Hematopoietic multipotent progenitor cell treated with erythropoietin and hydrocortisone succinate and interleukin-3 and kit ligand, for 15 days (in vitro differentiated cells): ENCODE measurements at regions not wholly inside any gene's neighbourhood (a gene's known extent, or its start where the extent isn't known, plus 50 kb on each side); places are given as distances from the start of the nearest gene placed in this dataset.
"Not testable (repeated sequence)": the region's sequence is repeated elsewhere in the genome, so short reads cannot be mapped to it uniquely, and the experiment has no call there.

Source experiments
- DNase-seq: peaks from one replicate; pipeline ENCODE4 v3.0.0-alpha.2; 2015; ENCODE audit warnings: low spot score

DNA sequence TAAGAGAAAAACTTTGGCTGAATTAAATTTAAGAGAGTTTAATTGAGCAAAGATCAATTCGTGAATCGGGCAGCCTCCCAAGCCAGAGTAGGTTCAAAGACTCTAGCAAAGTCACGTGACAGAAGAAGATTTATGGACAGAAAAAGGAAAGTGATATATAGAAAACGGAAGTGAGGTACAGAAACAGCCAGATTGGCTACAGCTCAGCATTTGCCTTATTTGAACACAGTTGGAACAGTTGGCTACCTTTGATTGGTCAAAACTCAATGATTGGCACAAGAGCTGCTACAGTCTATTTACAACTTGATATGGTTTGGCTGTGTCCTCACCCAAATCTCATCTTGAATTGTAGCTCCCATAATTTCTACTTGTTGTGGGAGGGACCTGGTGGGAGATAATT, 102.6 kb downstream of the PLG start:
- no peak for DNase-seq

DNA sequence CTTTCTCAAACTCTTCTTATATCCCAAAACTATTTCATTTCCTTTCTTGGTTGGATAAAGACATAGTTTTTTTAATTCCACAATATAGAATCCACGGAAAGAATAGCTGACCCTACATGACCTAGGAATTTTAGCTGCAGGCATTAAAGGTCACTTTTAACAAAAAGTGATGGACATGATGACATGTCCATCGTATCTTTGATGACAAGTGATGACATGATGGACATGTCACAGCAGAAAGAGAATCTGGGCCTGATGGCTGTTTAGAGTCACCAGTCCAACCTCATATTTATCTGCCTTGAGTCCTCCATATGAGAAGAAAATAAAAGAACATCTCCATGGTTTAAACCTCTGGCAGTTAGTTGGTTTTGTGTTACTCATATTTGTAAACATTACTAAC, 106.2 kb downstream of the PLG start:
- DNase-seq = no peak

DNA sequence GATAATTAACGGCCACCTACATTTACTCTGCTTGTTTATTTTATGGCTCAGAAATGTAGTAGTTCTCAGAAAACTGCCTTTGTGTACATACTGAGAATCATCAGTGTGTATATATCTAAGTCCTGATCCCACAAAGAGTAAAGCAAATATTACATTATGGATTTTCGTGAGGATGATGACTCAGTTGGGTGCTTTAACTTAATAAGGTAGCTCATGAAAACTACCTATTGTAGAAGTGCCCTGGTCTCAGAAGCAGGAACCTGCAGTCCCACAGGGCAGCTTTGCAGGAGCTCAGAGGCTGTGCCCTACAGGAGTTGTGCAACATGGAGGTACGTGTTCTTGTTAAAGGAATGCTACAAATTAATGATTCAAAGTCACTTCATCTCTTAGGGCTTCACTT, 108.2 kb downstream of the PLG start:
- DNase-seq = no peak

DNA sequence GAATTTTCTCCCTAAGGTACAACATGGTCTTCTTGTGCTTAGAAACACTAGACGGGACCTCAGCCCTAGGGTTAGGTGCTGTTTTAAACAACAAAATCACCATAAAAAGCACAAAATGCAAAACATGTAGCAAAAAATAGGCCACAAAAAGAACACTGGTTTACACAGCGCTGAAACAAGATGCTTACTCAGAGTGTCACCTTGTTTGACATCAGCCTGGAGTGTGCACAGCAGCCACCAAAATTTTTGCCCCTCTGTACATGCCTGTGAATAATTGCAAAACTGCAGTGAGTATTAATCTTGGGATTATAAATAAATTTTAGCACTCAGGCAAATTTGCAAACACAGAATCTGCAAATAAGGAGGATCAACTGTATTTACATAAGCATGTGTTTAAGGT, 110.1 kb downstream of the PLG start:
- no peak for DNase-seq

DNA sequence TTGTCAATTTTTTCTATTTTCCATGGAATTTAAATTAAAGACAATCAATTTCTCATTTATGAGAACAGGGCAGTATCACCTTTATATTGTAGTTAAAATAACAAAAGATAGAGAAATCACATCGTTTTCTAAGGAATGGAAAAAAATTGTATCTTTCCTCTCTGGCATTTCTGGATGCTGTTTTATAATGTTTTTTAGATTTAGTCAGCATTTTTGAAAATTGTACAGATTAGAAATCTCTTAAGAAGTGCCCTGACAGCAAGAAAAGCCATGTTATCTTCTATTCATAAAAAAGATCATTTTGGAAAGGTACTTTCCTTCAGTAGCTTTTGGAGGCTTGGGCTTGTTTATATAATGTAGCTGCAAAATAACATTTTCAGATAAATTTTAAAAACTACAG, 116.9 kb downstream of the PLG start:
- DNase-seq = no peak

DNA sequence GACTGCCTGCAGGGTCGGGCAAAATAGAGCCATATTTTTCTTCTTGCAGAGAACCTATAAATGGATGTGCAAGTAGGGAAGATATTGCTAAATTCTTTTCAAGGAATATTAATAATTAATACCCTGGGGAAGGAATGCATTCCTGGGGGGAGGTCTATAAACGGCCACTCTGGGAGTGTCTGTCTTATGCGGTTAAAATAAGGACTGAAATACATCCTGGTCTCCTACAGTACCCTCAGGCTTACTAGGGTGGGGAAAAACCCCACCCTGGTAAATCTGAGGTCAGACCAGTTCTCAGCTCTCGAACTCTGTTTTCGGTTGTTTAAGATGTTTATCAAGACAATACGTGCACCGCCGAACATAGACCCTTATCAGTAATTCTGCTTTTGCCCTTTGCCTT, 118.6 kb downstream of the PLG start:
- not testable (repeated sequence) for DNase-seq

DNA sequence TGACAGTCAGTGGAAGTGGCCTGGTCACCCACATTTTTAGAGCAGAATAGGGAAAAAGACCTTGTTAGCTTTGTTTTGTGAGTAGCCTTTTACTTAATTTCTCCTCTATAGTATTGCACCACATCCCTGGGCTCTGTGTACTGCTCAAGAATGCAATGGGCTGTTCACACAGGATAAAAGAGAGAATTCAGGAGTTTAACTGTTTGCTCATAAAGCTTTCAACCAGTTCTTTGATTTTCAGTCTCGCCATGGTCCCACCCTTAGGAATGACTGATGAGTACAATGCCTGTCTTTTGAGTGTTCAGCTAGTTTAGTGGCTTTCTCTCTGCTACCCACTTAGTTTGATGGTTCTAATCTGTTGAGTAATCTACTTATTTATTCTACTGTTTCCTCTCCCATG, 129.7 kb downstream of the PLG start:
- no peak for DNase-seq

DNA sequence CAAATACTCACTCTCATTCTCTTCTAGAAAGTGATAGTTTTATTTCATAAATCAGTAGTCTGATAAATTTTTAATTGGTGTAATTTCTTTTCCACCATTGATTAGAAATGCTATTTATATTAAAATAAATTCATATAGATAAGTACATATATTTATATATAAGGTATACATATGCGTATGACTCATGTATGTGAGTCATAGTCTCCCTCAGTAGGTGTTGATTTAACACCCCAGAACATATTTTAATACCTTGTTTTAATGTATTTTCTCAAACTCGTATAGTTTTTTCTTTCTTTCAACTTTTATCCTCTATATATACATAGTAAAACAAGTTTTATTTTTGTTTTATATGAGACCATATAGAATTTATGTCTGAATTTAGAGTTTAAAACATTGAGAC, 130.4 kb downstream of the PLG start:
- DNase-seq = no peak

DNA sequence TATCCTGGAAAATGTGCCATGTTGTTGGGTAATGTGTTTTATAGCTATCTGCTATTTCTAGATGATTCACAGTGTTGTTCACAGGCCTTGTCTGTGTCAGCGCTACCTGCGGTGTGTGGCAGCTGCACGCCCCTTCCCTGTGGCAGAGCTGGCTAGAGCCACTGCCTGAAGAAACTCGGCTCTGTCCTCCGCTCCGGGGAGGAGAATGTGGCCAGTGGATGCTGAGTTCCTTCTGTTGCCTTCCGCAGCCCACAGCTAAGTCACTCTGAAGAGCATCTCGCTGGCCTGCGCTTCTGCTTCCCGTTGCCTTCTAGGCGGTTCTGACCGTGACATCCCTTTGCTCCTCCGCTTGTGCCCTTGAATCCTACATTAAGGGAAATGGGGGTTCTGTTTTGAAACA, 135.1 kb downstream of the PLG start:
- no peak for DNase-seq

DNA sequence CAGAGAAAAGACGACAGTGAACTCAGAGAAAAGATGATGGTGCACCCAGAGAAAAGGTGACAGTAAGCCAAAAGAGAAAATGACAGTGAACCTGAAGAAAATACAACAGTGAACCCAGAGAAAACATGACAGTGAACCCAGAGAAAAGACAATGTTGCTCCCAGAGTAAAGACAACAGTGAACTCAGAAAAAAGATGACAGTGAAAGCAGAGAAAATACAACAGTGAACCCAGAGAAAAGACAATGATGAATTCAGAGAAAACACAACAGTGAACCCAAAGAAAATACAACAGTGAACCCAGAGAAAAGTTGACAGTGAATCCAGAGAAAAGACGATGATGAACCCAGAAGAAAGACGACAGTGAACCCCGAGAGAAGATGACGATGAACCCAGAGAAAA, 140.5 kb upstream of the MAP3K4 start:
- DNase-seq = no peak

DNA sequence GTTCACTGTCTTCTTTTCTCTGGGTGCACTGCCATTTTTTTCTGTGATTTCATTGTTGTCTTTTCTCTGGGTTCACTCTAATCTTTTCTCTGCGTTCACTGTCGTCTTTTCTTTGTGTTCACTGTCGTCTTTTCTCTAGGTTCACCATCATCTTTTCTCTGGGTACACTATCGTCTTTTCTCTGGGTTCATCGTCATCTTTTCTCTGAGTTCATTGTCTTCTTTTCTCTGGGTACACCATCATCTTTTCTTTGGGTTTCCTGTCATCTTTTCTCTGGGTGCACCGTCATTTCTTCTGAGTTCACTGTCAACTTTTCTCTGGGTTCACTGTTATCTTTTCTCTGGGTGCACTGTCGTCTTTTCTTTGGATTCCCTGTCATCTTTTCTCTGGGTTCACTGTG, 137.6 kb upstream of the MAP3K4 start:
- no peak for DNase-seq

DNA sequence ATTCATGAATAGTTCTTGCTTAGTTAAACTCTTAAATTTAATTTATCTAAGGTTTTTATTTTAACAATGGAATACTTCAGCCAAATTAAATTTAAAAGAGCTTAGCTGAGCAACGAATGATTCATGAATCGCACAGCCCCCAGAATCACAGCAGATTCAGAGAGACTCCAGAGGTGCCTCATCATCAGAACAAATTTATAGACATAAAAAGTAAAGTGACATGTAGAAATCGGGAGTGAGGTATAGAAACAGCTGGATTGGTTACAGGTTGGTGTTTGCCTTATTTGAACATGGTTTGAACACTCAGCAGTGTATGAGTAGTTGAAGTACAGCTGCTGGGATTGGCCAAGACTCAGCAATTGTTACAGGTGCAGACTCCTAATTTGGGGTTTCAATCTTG, 132.7 kb upstream of the MAP3K4 start:
- DNase-seq = no peak

DNA sequence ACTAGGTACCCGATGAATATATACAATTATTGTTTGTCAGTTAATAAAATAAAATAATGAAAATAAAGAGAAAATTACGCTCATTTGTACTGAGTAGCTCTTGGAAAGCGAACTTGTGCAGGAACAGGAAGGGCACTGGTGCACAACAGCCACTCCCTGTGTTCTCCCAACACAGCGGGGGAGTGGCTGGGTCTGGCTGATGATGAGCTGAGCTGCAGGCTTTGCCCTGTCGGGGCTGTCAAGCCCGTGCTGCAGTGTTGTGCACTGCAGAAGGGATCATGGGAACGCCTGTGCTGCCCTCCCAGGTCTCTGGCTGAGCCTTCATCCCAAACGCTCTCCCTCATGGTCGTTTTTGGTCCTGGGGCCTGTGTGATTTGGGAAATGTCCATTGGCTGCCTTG, 131.7 kb upstream of the MAP3K4 start:
- no peak for DNase-seq

DNA sequence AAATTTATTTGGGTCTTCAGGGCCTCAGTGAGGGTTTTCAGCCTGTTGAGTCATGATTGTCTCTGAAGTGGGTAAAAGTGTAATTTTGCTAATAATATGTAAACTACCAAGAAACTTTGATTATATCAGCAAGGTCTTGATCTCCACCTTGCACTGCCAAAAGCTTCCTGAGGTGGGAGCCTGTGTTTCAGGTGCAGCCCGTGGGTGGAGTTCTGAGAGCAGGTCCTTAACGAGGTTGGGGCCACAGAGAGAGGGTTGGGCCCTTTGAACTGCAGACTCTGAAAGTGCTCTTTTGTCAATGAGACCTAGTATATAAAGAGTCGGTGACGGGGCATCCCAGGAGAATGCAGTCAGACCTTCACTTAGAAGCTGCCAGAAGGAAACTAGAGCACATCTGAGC, 129.7 kb upstream of the MAP3K4 start:
- DNase-seq = no peak

DNA sequence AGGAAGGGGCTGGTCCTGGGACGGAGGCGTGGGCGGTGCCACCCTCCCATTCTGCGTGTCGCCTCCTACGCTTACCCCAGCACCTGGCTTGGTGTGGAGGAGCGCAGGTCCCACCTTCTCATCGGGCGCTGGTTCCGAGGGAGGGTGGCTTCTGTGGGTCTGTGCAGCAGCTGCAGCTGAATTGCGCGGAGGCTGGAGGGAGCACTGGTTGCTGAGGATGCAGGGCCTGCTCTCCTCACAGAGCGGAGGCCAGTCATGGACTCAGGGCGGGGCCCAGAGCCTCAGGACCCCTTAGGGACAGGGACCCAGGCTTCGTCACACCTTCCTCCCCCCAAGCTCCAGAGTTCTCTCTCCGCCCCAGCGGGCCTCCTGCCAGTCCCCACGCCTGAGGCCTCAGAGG, 127.8 kb upstream of the MAP3K4 start:
- DNase-seq = no peak

DNA sequence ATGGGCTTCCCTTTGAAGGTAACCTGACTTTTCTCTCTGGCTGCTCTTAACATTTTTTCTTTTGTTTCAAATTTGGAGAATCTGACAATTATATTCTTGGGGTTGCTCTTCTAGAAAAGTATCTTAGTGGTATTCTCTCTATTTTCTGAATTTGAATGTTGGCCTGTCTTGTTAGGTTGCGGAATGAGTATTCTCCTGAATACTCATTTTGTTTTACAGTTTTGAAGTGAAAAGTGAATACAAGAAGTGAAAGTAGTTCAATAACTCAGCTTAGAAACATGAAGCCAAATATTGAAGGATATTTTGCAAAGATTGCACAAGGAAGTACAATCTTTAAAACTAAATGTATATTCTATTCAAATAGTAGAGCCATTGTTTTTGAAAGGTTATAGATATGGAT, 120.2 kb upstream of the MAP3K4 start:
- DNase-seq = no peak

DNA sequence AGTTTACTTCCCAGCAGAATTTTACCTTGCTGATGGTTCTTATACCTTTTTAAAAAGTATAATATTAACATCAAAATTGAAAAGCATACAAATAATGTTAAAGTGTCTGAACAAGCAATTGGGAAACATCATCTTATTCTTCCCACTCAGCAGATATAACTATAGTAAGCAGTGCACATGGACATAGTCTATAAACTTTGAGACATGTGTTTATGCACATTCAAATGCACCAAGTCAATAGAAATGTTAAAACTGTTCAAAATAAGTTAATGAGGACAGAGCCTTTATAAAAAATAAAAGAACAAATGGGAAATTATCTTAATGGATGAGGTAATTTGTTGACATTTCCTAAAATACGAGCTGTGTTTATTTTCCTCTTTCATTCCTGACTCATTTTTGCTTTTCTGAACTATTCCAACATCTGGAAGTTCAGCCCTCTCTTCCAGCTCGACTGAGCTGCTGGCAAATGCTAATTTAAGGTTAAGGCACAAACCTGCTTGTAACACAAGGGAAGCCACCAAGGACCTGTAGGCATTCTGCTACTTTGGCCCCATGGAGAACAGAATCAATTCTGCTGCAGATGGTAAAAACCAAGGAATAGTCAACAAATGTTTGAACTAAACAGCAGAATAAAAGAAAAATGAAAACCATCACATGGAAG, 110.3 kb upstream of the MAP3K4 start:
- no peak for DNase-seq

DNA sequence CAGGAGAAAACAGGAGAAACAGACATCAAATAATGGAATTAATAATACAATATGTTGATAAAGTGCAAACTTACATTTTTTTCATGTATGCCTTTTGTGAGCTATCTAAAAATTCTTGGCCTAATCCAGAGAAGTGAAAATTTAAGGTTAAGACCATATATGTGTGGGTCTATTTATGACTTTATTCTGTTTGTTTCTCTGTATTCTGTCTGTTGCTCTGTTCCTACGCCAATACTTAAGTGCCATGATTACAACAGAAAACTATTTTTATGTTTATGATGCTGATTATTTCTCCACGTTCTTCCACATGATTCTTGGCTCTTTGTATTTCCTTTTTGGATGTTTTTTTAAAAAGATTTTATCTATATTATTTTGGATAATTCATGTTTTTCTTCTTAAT, 109.6 kb upstream of the MAP3K4 start:
- no peak for DNase-seq

DNA sequence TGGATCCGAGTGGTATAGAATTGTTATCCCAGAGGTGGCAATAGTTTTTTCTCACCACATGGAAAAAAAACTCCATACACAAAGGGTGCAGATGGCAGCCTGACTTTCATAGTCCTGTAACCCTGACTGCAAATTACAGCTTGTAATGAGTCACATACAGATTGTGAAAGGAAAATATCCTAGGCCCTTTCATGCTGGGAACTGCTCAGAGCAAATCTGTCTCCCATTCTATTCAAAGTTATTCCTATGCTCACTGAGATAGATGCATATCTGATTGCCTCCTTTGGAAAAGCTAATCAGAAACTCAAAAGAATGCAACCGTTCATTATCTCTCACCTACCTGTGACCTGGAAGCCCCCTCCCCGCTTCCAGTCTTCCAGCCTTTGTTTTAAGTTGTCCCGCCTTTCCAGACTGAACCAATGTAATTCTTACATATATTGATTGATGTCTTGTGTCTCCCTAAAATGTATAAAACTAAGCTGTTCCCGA, 108.7 kb upstream of the MAP3K4 start:
- DNase-seq = no peak

DNA sequence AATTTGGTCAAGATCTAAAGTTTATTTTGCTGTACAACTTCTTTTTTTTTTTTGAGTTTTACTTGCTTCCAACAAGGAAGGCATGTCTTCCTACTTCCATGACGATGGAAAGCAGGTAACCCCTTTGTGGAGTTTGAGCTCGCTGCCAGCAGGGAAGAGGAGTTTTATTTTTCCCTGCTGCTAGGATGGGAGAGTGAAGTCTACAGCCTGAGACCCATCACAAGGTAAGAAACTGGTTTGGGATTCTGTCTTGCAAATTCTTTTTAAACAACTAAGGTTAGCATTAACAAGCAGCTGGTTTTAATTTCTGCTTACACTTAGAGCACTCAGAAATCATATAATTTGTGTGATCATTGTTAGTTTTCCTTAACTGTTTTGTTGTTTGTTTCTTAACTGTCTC, 108.0 kb upstream of the MAP3K4 start:
- no peak for DNase-seq

DNA sequence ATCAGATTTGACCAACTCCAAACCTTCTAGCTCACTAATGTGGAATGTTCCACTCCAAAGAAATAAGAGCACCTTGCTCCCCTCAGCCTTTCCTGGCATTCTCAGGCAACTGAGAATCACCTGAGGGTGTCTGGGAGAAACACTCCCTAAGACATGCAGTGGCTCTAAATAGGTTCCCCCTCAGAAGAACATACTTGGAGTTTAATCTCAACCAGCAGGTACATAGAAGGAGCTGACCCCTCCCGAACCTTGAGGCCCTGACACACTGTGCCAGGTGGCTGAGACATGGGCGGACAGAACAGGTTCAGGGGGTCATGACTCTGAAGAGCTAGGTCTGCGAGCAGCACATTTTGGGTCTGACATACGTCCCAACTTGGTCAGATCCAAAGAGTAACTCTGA, 107.6 kb upstream of the MAP3K4 start:
- no peak for DNase-seq

DNA sequence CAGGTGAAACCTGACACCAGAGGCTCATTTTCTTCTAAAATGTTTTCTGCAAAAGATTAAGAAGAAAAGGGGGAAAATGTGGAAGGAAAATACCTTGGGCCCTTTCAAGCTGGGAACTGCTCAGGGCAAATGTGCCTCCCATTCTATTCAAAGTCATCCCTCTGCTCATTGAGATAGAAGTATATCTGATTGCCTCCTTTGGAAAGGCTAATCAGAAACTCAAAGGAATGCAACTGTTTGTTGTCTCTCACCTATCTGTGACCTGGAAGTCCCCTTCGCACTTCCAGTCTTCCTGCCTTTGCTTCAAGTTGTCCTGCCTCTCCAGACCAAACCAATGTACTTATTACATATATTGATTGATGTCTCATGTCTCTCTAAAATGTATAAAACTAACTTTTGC, 102.4 kb upstream of the MAP3K4 start:
- not testable (repeated sequence) for DNase-seq

DNA sequence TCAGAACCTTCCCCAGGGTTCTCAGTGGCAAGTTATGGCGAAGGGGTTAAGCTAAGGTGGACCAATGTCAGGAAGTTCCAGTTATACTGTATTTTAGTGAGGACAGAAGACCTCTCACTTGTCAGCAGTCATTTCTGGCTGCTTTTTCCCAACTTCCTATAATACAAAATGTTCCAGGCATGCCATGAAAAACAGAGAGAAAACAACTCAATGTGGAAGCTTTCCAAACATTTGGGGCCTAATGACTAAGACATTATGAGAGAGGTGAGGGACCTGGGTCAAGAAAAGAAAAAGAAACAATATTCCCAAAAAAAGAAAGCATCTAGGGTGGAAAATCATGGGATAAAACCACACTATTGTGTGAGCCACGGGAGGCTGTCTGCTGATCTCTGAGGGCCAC, 99.9 kb upstream of the MAP3K4 start:
- DNase-seq = no peak

DNA sequence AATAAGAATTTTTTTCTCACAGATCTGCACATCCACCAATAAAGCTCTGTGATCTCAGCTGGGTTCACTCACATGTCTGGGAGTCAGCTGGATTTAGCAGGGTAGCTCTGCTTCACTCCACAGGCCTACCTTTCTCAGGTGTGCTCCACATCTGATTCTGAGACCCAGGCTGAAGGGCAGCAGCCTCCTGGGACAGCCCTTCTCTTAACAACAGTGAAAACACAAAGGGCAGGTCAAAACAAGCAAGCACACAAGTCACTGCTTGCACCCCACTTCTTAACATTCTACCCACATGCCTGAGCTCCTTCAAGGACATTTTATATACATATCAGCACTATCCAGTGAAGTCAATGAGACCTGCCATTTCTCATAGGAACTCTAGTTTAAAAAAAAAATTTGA, 96.0 kb upstream of the MAP3K4 start:
- DNase-seq = no peak
